ENCODE measurements at regions not wholly inside any gene's neighbourhood (a gene's known extent, or its start where the extent isn't known, plus 50 kb on each side); places are given as distances from the start of the nearest gene placed in this dataset.

DNA sequence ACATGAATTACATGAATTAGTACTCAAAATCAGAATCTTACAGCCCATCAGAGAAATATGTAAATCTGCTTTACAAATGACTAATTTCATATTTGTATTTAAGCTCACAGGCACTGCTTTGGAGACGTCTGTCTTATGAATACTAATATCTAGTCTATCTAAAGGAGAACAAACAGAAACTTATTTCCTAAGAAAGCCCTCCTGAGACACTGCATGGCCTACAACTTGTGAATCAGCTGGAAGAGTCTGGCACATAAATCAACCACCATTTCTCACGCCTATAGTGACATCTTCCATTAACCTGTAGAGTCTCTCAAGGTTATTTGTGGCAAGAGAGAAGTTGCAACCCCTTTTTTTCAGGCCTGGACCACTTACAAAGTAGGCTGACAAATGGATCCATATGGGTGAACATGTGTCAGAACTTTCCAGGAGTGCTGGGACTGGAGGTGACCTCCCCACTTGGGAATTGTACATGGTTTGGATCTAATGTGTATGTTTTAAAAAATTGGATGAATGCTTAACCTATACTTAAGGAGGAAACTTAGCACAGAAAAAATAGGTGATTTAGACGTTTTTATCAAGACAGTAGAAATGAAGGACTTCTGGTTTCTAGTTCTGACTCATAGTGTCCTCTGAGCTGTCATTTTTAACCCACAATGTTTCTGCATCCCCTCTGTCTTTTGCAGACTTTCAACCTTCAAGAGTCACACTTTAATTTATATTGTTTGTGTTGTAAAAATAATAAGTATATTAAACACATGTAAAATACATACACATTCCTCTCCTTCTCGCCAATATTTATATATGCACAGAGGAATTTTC, 83.2 kb upstream of the ARHGAP24 start:
- Histone ChIP-seq H3K4me2 (ENCODE audit: low read depth, low read length) (no peak overlapping the region), H4K20me1 (ENCODE audit: insufficient read depth, low read length) (no peaks in the 10 kb centered on the region), H3K36me3 (replicated peaks; ENCODE audit: insufficient read depth, low read length) (no peaks in the 10 kb centered on the region), H3F3A (ENCODE audit: insufficient read depth, low read length) (no peaks in the 10 kb centered on the region), H3K9me2 (replicated peaks; ENCODE audit: insufficient read depth, low read length) (no peaks in the 10 kb centered on the region), H3K27me3 (replicated peaks; ENCODE audit: insufficient read depth, low read length) (no peaks in the 10 kb centered on the region), H3K27ac (ENCODE audit: low read length) (no peak overlapping the region), H3K9ac (ENCODE audit: low read length) (no peak overlapping the region), H2AFZ (ENCODE audit: low read length) (no peak overlapping the region), H3K4me3 (ENCODE audit: low read length) (no peak overlapping the region), H3K79me2 (ENCODE audit: low read length) (no peaks in the 10 kb centered on the region), H3K4me1 (ENCODE audit: low read length) (no peaks in the 10 kb centered on the region), H3K9me3 (replicated peaks; ENCODE audit: insufficient read depth, low read length) (no peaks in the 10 kb centered on the region)
- no peak for DNase-seq
- TF ChIP-seq, protein P1, sequence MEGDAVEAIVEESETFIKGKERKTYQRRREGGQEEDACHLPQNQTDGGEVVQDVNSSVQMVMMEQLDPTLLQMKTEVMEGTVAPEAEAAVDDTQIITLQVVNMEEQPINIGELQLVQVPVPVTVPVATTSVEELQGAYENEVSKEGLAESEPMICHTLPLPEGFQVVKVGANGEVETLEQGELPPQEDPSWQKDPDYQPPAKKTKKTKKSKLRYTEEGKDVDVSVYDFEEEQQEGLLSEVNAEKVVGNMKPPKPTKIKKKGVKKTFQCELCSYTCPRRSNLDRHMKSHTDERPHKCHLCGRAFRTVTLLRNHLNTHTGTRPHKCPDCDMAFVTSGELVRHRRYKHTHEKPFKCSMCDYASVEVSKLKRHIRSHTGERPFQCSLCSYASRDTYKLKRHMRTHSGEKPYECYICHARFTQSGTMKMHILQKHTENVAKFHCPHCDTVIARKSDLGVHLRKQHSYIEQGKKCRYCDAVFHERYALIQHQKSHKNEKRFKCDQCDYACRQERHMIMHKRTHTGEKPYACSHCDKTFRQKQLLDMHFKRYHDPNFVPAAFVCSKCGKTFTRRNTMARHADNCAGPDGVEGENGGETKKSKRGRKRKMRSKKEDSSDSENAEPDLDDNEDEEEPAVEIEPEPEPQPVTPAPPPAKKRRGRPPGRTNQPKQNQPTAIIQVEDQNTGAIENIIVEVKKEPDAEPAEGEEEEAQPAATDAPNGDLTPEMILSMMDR (IDR thresholded peaks at IDR 0.05; ENCODE audit: low read length), result no peak
- no peak for TF ChIP-seq EZH2phosphoT487 (IDR thresholded peaks at IDR 0.05; ENCODE audit: low read length)
- TF ChIP-seq EZH2 (optimal IDR thresholded peaks at IDR 0.05; ENCODE audit: low read depth, low read length), result no peak

DNA sequence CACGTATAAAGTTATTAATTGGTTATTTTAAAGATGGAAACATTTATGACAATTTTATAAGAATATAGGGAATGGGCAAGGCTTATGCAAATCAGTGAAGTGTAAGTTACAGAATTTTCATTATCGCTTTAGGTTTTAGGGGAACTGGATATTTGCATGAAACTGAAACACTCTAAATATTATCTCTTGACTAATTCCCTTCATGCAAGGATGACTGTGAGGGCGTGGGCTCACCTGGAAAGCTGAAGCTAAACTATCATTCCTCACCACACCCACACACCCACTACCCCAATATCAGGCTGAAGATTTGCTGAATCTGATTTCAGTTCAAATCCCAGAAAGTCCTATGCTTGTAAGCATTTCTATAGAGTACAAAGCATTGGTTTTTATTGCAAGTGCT, 81.7 kb upstream of the ARHGAP24 start:
- DNase-seq, result no peak
- TF ChIP-seq, protein P1 (IDR thresholded peaks at IDR 0.05; ENCODE audit: low read length), result no peak
- no peak for TF ChIP-seq EZH2 (optimal IDR thresholded peaks at IDR 0.05; ENCODE audit: low read depth, low read length)
- TF ChIP-seq EZH2phosphoT487 (IDR thresholded peaks at IDR 0.05; ENCODE audit: low read length), result no peak

DNA sequence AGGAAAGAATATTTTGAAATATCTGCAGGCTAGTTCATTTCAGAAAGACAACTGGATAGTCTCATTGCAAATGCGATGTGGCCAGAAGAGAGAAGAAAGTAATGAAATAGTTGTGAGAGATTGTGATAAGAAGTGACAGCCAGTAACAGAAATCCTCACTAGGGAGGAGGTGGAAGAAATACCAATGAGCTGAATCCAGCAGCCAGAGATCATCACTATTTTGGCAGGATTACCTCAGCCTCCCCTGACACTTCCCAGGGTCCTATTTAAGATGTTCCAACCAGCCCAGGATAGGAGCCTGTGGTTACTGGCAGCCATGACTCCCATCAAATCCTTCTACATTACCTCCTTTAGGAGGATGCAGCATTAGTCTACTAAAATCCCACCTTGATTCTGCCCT, 76.7 kb upstream of the ARHGAP24 start:
- Histone ChIP-seq H3K4me3 (ENCODE audit: low read length) (no peak overlapping the region), H3K9me2 (replicated peaks; ENCODE audit: insufficient read depth, low read length) (no peaks in the 10 kb centered on the region), H2AFZ (ENCODE audit: low read length) (no peak overlapping the region), H3K9me3 (replicated peaks; ENCODE audit: insufficient read depth, low read length) (no peaks in the 10 kb centered on the region), H3F3A (ENCODE audit: insufficient read depth, low read length) (no peaks in the 10 kb centered on the region), H3K4me1 (ENCODE audit: low read length) (no peaks in the 10 kb centered on the region), H4K20me1 (ENCODE audit: insufficient read depth, low read length) (no peaks in the 10 kb centered on the region), H3K9ac (ENCODE audit: low read length) (no peak overlapping the region), H3K27me3 (replicated peaks; ENCODE audit: insufficient read depth, low read length) (no peaks in the 10 kb centered on the region), H3K27ac (ENCODE audit: low read length) (no peak overlapping the region), H3K79me2 (ENCODE audit: low read length) (no peaks in the 10 kb centered on the region), H3K36me3 (replicated peaks; ENCODE audit: insufficient read depth, low read length) (no peaks in the 10 kb centered on the region), H3K4me2 (ENCODE audit: low read depth, low read length) (no peak overlapping the region)
- no peak for DNase-seq
- no peak for TF ChIP-seq EZH2phosphoT487 (IDR thresholded peaks at IDR 0.05; ENCODE audit: low read length)
- TF ChIP-seq, protein P1 (IDR thresholded peaks at IDR 0.05; ENCODE audit: low read length), result no peak
- TF ChIP-seq EZH2 (optimal IDR thresholded peaks at IDR 0.05; ENCODE audit: low read depth, low read length), result no peak

More for the DNA sequence above, 81.7 kb upstream of the ARHGAP24 start:
- Histone ChIP-seq H3K9ac (ENCODE audit: low read length) (no peak overlapping the region), H3K27ac (ENCODE audit: low read length) (no peak overlapping the region), H3K4me1 (ENCODE audit: low read length) (no peaks in the 10 kb centered on the region), H3K9me2 (replicated peaks; ENCODE audit: insufficient read depth, low read length) (no peaks in the 10 kb centered on the region), H3K4me3 (ENCODE audit: low read length) (no peak overlapping the region), H3K36me3 (replicated peaks; ENCODE audit: insufficient read depth, low read length) (no peaks in the 10 kb centered on the region), H3K79me2 (ENCODE audit: low read length) (no peaks in the 10 kb centered on the region), H2AFZ (ENCODE audit: low read length) (no peak overlapping the region), H4K20me1 (ENCODE audit: insufficient read depth, low read length) (no peaks in the 10 kb centered on the region), H3K27me3 (replicated peaks; ENCODE audit: insufficient read depth, low read length) (no peaks in the 10 kb centered on the region), H3K4me2 (ENCODE audit: low read depth, low read length) (no peak overlapping the region), H3K9me3 (replicated peaks; ENCODE audit: insufficient read depth, low read length) (no peaks in the 10 kb centered on the region), H3F3A (ENCODE audit: insufficient read depth, low read length) (no peaks in the 10 kb centered on the region)
